GM12878 (cell line): ENCODE measurements at regions not wholly inside any gene's neighbourhood (a gene's known extent, or its start where the extent isn't known, plus 50 kb on each side); places are given as distances from the start of the nearest gene placed in this dataset.

Source experiments
- ASH2L ChIP-seq: fragments of 300-600, 200-600 bp; sonication (generic); IDR thresholded peaks from 2 replicates; pipeline ENCODE4 v1.6.1; 2017; ENCODE audit warnings: low read depth, mild to moderate bottlenecking, borderline replicate concordance
- BRCA1 ChIP-seq: IDR thresholded peaks from 2 replicates; pipeline ENCODE4 v1.6.1; 2011; ENCODE audit warnings: low read depth, low read length, improper control_type of control experiment
- CBFB ChIP-seq: IDR thresholded peaks from 2 replicates; pipeline ENCODE4 v1.6.1; 2016; ENCODE audit warnings: antibody characterized with exemption, low read depth
- E4F1 ChIP-seq: fragments of 450-650 bp; IDR thresholded peaks from 2 replicates; pipeline ENCODE4 v1.6.1; 2018; ENCODE audit warnings: borderline replicate concordance, mild to moderate bottlenecking; ENCODE audit not compliant: partially characterized antibody
- JUNB ChIP-seq: IDR thresholded peaks from 2 replicates; pipeline ENCODE4 v1.6.1; 2016; ENCODE audit warnings: antibody characterized with exemption, mild to moderate bottlenecking
- JUND ChIP-seq: IDR thresholded peaks from 2 replicates; pipeline ENCODE4 v1.6.1; 2012; ENCODE audit warnings: low read depth, mild to moderate bottlenecking, low read length, improper control_type of control experiment, moderate library complexity
- NFYB ChIP-seq: IDR thresholded peaks from 2 replicates; pipeline ENCODE4 v1.6.1; 2011; ENCODE audit warnings: low read depth, mild to moderate bottlenecking, low read length, improper control_type of control experiment, moderate library complexity; ENCODE audit not compliant: insufficient read depth
- REST ChIP-seq: IDR thresholded peaks from 2 replicates; pipeline ENCODE4 v1.6.1; 2012; ENCODE audit warnings: mild to moderate bottlenecking, low read depth, low read length
- RFX5 ChIP-seq: IDR thresholded peaks from 2 replicates; pipeline ENCODE4 v1.6.1; 2011; ENCODE audit warnings: low read depth, low read length, improper control_type of control experiment
- USF2 ChIP-seq: IDR thresholded peaks from 2 replicates; pipeline ENCODE4 v1.6.1; 2011; ENCODE audit warnings: low read depth, low read length, improper control_type of control experiment, borderline replicate concordance
- ZNF274 ChIP-seq: IDR thresholded peaks from one replicate; pipeline ENCODE4 v1.8.0; 2011; ENCODE audit not compliant: insufficient read length, insufficient read depth
- TF ChIP-seq, protein P1 (sequence below), 3 experiments: IDR thresholded peaks in 2 of 3; conservative IDR thresholded peaks in 1 of 3; 2 replicates each; pipeline ENCODE4 v1.5.1; 2011; ENCODE audit warnings: low read depth in 3 of 3, low read length in 3 of 3, mild to moderate bottlenecking in 3 of 3, control low read depth in 2 of 3, moderate library complexity in 2 of 3, inconsistent platforms in 1 of 3, mixed read lengths in 1 of 3; ENCODE audit not compliant: control insufficient read depth in 2 of 3, insufficient read depth in 1 of 3; ENCODE audit errors: extremely low read depth in 1 of 3

- TF ChIP-seq NFYB (no peak), JUNB (no peak), JUND (no peak), CBFB (no peak), BRCA1 (no peak), RFX5 (no peak), ZNF274 (no peak), USF2 (no peak), E4F1 (no peak), REST (no peak), ASH2L (no peak)
- TF ChIP-seq, protein P1, sequence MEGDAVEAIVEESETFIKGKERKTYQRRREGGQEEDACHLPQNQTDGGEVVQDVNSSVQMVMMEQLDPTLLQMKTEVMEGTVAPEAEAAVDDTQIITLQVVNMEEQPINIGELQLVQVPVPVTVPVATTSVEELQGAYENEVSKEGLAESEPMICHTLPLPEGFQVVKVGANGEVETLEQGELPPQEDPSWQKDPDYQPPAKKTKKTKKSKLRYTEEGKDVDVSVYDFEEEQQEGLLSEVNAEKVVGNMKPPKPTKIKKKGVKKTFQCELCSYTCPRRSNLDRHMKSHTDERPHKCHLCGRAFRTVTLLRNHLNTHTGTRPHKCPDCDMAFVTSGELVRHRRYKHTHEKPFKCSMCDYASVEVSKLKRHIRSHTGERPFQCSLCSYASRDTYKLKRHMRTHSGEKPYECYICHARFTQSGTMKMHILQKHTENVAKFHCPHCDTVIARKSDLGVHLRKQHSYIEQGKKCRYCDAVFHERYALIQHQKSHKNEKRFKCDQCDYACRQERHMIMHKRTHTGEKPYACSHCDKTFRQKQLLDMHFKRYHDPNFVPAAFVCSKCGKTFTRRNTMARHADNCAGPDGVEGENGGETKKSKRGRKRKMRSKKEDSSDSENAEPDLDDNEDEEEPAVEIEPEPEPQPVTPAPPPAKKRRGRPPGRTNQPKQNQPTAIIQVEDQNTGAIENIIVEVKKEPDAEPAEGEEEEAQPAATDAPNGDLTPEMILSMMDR (IDR thresholded peaks at IDR 0.05 in 2 of 3, conservative IDR thresholded peaks at IDR 0.05 in 1 of 3; ENCODE audit: control insufficient read depth in 2 of 3, extremely low read depth in 1 of 3, insufficient read depth in 1 of 3, low read depth in 3 of 3, low read length in 3 of 3): no peak
Observed at GRCh38 chr1:172751683-172752082, 92.8 kb downstream of the FASLG start.
